Esophagus mucosa (tissue), 1 donor: ENCODE measurements at regions not wholly inside any gene's neighbourhood (a gene's known extent, or its start where the extent isn't known, plus 50 kb on each side); places are given as distances from the start of the nearest gene placed in this dataset.
"Not testable (repeated sequence)": the region's sequence is repeated elsewhere in the genome, so short reads cannot be mapped to it uniquely, and the experiment has no call there.

ENCODE experiments used
- ATAC-seq: fragments of 200-7000 bp; cut with Tn5 transposase; one replicate; pipeline ENCODE4 v1.9.1; 2020
- donor health status: DM: yes; HTN: yes; CAD: no.

- ATAC-seq, result not testable (repeated sequence)
Observed at GRCh38 chr1:34371179-34371578, 194.5 kb downstream of the C1orf94 start.

DNA sequence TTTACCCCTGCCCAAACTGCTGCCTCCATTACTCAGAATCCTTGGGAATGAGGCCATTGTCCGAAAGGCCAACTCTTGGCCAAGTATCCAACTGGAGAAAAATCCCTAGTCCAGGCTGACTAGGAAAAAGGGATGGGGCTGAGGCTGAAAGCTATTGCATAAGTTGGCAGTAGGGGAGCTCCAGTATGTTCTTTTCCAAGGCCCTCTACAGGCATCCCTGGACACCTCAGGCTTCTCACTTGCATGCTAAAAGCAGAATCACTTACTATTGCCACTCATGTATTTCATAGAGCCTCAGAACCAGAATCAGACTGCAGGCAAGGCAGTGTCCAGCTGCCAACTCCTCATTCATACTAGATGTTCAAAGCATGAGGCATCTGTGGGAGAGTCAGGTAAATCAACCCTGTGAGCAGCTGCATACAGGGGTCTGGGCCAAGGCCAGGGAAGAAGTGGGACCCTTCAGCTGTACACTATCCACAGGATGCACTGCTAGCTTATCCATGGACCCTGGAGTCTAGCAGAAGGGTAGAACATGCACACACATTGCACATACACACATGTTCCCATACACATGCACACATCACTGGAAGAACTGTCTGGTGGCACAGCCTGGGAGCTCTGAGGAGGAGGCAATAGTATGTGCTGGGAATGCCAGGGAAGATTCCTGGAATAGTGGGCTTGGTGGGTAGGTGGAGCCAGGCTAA is 195.3 kb downstream of the C1orf94 start:
- no peak for ATAC-seq

GRCh38 chr1:34372891-34373290 is 196.2 kb downstream of the C1orf94 start:
- ATAC-seq, result no peak

GRCh38 chr1:34373912-34374311 is 197.2 kb downstream of the C1orf94 start:
- ATAC-seq, result no peak

GRCh38 chr1:34376531-34376930 is 199.8 kb downstream of the C1orf94 start:
- no peak for ATAC-seq

DNA sequence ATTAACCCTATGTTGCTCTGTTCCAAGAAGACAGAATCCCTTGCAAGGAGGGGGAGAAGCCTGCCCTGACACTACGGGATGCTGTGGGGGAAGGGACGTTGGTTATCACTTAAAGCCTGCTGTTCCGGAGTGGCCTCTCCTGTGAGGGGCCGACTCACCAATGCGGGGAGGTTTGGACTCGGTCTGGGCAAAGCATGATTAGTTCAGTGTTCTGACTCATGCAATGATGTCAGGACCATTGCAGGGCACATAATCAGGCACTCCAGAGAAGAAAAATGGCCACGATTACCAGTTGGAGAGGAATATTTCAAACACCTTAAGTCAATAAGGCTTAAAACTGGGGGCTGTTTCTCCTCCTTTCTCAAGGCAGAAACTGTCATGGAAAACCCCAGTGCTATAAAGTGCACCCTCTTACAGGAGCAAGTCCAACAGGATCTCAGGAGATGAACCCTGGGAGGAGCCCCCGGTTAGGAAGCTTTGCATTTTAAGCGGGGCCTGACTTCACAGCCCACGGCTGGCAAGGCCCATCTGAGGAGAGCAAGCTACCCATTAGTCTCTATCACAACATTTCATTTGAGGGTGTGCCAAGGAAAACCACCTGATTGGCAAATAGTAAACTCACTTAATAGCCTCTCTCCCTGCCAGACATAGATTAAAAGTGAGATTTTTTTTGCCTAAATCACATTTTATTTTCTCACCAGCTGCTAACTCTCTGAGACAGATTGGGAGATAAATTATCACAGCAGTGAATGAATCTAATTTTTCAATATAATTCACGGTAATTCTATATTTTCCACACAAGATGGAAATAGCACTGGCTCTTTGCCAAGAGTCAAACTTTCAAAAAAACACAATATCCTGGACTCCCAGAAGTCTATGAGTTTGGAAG is 202.5 kb downstream of the C1orf94 start:
- ATAC-seq, result no peak

DNA sequence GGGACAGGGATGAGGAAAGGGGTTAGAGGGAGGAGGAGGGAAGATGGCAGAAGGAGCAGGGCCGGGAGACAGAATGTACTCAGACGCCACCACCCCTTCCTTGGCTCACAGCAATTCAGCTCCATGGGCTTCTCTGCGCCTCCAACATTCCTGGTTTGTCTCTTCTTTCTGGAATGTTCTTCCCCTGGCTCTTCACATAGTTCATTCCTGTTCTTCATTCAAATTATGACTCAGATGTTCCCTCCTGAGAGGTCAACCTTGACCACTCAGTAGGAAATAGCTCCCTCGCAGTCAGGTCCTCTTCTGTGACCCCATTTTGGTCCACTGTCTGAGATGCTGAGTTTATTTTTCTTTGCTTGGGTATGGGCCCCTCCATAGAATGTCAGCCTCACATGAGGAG is 203.2 kb downstream of the C1orf94 start:
- ATAC-seq, result no peak

GRCh38 chr1:34380526-34381124 is 203.9 kb downstream of the C1orf94 start:
- ATAC-seq, result no peak

- ATAC-seq, result no peak
Observed at GRCh38 chr1:34389974-34390373, 213.3 kb downstream of the C1orf94 start.

- no peak for ATAC-seq
Observed at GRCh38 chr1:34396042-34396441, 219.3 kb downstream of the C1orf94 start.

DNA sequence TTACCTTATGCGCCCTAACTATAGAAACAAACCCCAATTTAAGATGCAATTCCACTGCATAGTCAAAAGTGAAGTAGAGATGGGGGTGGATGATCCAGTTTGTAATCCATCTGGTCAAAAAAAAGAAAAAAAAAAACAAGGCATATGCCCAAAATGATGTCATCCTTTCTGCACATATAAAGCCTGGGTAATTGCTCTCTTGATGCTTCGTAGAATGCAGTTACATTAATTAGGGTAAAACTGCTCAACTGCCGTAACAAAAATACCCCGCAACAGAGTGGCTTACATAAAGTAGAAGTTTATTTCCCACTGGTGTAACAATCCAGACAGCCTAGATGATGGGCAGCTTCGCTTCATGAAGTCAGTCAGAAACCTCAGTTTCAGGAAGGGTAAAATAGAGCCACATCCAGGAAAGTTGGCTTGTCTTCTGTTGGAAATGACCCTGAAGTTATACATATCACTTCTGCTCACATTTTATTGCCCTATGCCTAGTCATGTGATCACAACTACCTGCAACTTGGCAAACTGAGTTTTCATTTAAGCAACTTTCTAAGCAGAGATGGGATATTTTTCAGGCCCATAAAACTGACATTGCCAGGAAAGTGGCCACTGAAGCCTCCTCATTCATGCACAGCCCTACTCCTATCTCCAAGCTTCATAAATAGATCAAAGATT is 221.7 kb downstream of the C1orf94 start:
- no peak for ATAC-seq

DNA sequence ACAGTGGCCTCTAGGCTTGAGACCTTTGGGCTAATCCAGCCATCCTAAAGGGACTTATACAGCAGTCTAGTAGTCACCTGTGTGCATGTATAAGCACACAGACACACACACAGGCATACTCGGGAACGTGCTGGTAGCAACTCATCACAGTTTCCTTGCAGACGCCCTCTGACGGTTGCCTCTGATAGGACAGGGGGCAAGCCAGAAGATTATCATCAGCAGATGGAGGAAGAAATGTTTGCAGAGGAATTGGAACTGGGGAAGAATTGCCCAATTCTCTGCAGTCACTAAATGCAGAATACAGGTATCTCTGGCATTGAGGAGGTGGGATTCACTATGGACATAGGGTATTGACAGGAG is 222.2 kb downstream of the C1orf94 start:
- no peak for ATAC-seq

DNA sequence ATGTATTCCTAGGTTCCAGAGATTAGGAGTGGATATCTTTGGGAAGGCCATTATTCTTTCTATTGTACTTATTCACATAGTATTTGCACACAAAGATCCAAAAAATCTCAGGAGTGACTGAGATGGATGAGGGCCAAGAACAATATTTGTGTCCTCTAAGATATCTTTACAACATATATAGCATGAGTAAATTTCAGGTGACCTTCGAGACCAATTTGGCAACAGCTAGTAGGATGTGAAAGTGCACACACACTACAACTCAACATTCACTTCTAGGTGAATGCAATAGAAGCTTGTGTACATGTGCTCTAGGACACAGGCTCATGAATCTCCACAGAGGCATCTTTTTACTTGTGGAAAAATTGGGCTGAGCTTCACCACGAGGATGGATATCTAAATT is 224.0 kb downstream of the C1orf94 start:
- no peak for ATAC-seq

- no peak for ATAC-seq
Observed at GRCh38 chr1:34403156-34403555, 226.4 kb downstream of the C1orf94 start.

- no peak for ATAC-seq
Observed at GRCh38 chr1:34404804-34405203, 228.1 kb downstream of the C1orf94 start.

- ATAC-seq, result no peak
Observed at GRCh38 chr1:34405266-34405959, 228.7 kb downstream of the C1orf94 start.

- no peak for ATAC-seq
Observed at GRCh38 chr1:34406377-34406776, 229.7 kb downstream of the C1orf94 start.

- ATAC-seq, result peak; percentile 67
Observed at GRCh38 chr1:34406833-34407539, 230.3 kb downstream of the C1orf94 start.

DNA sequence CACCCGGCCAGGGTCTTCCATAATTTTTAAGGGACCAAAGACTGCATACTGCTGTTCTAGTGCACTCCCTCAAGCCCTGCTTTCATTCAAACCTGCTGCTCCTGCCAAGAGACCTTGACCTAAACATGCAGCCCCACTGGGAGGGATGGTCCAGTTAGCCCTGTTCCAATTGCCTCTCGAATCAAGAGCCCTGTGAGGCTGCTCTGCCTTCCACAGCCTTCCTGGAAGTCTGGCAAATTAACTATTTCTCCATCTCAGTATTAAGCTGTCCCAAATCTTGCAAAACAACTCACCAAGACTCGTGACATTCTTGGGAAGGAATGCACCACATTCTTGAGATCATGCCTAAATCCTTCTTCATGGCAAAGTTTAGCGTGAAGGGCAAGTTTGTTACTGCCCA is 231.3 kb downstream of the C1orf94 start:
- ATAC-seq, result no peak

DNA sequence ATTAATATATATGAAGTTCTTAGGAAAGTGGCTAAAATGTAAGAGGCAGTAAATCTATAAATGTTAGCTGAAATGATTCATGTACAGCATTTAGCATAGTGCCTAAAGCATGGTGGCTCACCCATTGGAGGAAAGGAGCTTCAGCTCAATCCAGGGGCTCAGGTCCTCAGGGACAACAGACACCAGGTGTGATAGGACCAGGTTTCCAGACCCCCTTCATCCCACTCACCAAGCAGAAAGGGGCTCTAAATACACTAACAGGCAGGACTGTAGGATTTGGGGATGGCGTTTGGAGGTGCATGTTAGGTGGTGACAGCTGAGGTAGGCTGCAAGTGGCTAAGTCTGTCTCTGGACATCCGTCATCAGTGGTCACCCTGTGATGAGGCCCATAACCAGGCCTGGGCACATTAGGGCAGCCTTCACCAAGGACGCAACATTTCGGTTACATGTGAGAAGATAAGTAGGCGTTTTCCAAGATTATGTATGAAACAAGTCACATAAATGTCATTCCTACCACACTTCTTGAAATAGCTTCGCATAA is 233.1 kb downstream of the C1orf94 start:
- ATAC-seq, result no peak

DNA sequence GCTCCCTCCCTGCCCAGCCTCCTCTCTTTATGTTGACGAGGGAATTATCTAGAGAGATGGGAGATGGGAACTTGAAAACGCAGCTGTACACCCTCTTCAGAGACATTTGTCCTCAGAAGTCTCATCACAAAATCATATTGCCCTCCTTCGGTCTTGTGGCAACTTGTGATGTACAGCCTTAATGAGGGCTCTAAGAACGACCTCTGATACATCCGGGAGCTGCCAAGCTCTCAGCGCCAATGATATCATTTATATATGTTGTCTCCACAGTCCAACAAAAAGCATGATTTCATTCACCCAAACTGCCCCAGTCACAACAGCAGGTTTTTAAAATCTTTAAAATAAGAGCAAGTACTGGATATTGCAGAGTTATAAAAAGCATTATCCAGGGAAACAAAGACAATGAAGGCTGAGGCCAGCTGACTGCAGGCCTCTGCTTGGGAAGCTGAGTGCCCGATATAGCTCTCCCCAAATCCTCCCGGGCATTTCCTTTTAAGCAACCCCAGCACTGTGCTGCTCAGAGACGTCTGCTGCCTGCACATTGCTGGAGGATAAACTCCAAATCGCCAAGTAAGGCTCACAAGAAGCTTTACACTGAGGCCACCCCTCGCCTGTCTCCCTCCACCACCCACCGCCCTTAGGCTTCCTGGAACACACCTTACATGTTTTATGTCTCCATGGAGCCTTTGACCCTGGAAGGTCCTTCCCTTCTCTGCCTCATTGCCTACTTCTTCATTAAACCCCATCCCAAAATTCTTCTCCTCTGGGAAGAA is 236.1 kb downstream of the C1orf94 start:
- ATAC-seq, result no peak
